GM19467 (cell line): ENCODE measurements at regions not wholly inside any gene's neighbourhood (a gene's known extent, or its start where the extent isn't known, plus 50 kb on each side); places are given as distances from the start of the nearest gene placed in this dataset.

Experiments
- ATAC-seq: cut with Tn5 transposase; IDR thresholded peaks from one replicate; pipeline ENCODE4 v1.9.1; 2021; ENCODE audit warnings: mild to moderate bottlenecking, moderate library complexity; ENCODE audit not compliant: unreplicated experiment

GRCh38 chr10:10418387-10418786 lies 599.3 kb upstream of the CELF2 start:
- ATAC-seq, result peak; percentile 97

DNA sequence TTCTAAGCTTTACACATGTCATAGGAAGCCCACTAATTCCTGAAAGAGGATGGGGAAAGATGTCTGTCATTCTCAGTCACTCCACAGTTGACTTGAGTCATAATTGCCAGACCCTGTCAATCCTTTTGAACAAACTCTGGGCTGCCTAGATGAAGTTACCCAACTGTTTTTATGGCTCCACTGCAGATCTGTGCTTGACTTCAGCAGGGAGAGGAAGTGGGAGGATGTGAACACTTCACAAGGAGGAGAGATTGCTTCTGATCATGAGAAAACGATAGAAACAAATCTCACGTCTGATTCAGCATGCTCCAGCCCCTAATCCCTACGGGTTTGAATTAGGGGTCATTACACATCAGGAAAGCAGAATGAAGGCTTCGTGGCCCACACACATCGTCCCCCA lies 596.6 kb upstream of the CELF2 start:
- no peak for ATAC-seq

- no peak for ATAC-seq
Observed at GRCh38 chr10:10431422-10432066, 586.1 kb upstream of the CELF2 start.

- ATAC-seq, result no peak
Observed at GRCh38 chr10:10432296-10433035, 585.2 kb upstream of the CELF2 start.

- ATAC-seq, result no peak
Observed at GRCh38 chr10:10434312-10434711, 583.4 kb upstream of the CELF2 start.

DNA sequence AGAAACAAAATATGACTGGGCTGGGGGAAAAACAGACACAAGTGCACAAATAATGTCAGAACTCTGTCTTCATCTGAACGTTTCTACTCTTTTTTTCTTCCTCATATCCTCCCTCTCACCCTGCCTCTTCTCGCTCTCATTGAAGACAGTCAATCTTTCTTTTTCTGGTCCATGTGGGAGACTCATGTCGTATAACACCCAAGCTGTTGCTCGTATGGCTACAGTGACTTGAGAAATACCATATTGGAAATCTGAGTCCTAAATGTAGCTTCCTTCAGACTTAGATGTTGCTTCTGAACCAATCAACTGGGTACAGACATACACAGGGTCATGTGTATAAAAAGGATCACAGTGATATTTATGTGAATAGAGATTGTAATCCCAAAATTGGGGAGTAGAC lies 579.8 kb upstream of the CELF2 start:
- ATAC-seq, result no peak

DNA sequence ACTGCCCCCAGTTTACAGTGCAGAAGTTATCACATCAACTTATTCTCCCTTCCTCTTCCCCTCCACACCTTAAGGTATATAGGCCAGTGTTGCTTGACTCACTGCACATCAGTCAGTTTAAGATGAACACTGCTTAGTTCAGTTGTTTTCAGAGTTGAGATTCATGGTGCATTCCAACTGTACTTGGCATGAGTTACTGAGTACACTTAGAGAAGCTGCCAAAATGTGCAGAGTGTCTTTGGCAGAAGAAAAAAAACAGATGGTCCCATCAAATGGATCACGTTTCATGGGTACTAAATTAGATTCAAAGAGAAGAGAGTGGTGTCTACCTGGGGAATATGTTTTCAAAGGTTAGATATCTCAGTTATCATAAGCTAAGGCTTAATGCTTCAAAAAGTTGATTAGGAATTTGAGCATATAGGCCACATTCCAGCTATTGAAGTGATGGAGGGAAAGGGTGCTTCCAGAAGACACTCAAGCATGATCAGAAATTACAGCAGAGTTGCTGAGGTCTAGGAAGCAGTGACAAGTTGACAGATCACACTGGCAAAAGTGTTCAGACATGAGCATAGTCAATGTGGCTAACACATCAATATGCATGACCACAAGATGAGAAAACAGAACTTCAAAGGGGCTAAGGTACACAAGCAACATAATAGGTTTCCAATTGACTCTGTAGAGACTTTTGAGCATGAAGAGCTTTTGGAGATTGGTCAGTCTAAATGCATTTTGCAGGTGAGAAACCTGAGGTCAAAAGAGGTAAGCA lies 579.2 kb upstream of the CELF2 start:
- no peak for ATAC-seq

DNA sequence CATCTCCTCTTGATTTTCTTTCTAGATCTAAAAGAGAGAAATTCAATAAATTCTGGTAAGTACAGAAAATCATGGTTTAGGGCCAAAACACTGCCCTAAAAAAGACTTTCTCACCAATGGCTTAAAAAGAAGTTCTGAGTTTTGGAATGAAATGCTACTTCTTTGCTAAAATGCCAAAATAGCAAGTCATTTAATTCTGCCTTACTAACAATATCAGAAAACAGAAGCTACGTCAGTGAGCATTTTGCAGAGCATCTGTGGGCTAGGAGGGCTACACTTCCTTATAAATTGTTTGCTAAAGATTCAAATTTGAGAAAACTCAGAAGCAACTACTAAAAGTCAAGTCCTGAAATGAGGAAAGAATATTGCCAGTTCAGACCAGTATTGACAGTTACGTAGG lies 560.8 kb upstream of the CELF2 start:
- ATAC-seq, result no peak

GRCh38 chr10:10460451-10460850 lies 557.2 kb upstream of the CELF2 start:
- ATAC-seq, result no peak

DNA sequence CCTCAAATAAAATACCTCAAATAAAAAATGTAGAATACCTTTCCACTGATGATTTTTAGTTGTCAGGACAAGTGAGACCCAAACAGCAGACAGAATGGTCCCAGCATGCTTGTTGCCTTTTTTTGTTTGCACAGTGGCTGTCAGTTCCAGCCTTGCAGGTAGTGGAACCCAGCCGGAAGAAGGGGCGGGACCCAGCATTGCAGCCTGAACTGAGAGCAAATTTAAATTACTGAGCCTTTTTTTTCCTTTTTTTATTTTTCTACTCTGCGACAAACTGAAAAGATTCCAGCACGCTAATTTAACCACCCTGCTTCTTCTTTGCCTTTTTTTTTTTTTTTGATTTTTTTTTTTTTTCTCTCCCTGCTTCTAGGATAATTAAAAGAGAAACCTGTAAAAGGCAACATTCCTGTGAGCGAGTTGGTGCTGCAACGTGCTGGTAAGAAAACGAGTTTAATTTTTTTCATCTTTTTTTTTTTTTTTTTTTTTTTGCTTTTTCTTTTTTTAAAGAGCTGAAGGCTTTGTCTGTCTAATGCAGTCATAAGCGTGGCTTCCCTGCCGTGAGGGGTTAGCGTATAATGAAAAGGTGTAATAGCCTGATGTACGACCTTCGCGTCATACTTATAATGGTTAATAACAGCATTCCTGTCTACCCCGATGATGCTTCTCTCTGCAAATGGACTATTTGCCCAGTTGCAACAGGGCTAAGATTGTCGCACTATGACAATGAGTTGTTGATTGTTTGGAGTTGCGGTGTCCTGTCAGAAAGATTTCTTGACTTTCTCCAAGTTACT lies 555.3 kb upstream of the CELF2 start:
- ATAC-seq, result no peak

- no peak for ATAC-seq
Observed at GRCh38 chr10:10471758-10472157, 545.9 kb upstream of the CELF2 start.

DNA sequence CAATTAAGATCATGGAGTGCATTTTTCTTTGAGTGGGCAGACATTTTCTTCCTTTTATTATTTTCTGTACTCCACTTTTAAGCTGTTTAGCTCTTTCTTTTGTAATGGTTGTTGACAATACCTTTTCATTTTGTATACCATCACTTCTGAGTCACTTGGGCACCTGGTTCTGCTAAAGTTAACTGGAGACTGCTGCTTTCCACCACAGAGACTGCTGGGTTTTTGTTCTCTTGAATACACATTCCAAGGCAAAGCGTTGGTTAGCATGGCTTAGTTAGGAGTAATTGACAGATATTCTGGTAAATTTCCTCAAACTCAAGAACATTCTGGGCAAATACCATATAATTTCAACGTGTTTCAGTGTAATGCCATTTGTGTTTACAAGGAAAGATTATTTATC lies 541.9 kb upstream of the CELF2 start:
- no peak for ATAC-seq

- no peak for ATAC-seq
Observed at GRCh38 chr10:10477844-10478243, 539.8 kb upstream of the CELF2 start.

DNA sequence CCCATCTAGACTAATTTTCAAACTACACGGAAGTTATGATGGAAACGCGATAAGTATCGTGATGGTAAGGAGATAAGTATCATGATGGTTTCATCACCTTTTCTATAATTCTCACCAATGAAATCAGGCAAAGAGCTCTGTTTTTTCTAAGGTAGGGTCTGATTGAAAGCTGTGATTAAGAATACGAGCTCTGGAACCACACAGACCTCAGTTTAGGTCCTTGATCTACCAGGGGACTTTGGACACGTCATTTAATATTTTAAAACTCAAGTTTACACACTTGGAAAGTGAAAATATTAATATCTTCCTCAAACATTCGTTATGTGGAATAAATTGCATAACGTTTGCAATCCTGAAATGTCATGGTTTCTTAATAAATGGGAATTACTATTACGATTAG lies 538.2 kb upstream of the CELF2 start:
- ATAC-seq, result no peak

- ATAC-seq, result no peak
Observed at GRCh38 chr10:10482613-10483012, 535.1 kb upstream of the CELF2 start.

DNA sequence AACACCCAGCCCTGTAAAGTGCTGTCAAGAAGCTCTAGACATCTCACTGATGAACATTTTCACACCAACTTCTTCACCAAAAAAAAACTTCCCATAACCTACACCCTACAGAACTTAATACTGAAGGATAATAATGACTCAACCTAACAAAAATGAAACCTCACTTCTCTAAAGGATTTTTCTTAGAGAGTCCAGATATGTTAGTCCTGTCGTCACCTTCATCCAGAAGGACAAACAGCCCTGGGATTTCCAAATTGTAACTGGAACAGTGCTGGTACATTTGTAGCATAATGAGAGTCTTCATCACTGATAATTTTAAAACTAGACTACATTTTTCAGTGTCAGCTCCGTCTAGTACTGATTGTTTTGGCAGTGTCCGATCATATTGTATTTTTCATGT lies 528.6 kb upstream of the CELF2 start:
- no peak for ATAC-seq

DNA sequence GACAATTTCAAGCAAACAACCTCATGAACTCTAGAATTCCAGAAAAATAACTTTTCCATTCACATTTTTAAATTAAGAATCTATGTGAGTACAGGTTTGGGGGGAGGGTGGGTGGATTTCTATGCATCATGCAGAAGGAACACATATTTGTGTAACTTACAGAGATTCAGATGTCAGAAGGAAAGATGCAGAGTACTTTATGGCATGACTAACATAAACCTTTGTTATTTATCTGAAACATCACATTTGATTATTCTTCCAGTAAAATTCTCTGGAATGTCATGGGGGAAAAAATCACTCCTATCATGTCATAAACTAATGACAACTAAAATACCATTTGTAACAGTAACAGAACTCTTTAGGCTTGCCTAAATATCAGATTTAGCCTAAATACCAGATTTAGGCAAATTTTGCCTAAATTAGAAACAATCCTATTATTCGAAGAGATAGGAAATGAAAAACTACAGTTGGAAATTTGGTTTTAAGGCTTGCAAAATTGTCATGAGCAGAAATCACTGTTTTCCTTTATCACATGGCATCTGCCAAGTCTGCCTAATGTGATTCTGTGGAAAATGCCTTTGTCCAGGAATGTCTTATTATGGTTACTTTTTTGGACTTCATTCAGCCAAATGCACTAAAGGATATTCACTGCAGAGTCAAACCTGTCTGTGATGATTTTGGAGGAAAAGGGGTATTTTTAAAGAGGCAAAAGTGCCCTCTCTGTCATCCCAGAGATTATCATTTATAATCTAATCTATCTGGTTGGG lies 527.7 kb upstream of the CELF2 start:
- ATAC-seq, result no peak

GRCh38 chr10:10490581-10490980 lies 527.1 kb upstream of the CELF2 start:
- no peak for ATAC-seq

DNA sequence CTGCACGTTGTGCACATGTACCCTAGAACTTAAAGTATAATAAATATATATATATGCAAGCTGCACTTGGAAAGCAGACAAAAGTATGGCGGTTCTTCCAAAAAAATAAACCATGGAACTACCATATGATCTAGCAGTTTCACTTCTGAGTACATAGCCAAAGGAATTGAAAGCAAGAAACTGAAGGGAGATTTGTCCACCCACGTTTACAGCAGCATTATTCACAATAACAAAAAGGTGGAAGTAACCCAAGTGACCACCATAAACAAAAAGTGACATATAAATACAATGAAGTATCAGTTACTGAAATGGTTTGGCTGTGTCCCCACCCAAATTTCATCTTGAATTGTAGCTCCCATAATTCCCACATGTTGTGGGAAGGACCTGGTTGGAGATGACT lies 525.3 kb upstream of the CELF2 start:
- ATAC-seq, result no peak

DNA sequence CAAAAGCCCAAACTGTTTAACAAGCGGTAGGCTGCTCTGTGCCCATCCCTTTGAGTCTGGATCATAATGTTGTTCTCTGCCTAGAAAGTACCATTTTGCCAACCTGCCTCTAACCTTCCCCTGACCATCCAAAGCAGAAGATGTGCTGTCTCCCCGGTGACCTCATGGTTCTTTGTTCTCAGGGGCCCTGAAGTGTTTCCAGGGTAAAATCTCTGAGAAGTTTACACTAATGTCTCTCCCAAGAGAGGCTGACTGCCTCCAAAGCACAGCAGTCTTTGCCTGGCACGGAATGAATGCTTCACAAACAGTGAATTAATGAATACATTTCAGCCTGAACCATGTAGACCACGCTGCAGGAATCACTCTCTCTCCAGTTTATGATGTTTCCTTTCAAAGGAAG lies 523.8 kb upstream of the CELF2 start:
- no peak for ATAC-seq

DNA sequence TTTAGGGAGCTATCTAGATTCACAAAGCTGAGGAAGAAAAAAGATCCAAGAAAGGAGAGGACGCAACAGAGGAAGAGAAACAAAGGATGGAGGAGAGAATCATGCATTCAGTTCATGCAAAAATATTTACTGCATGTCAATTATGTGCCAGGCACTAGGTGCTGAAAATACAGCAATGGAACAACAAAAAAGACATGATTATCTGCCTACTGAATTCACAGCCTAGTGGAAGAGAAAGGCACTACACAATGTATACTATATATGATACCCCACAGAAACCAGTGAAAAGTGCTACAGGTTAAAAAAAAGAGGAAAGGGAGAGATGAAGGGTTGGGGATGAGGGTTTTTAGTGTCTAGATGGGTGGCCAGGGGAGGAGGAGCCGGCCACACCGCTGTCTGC lies 520.4 kb upstream of the CELF2 start:
- no peak for ATAC-seq
